Occipital lobe (tissue), 1 donor: ENCODE measurements at regions not wholly inside any gene's neighbourhood (a gene's known extent, or its start where the extent isn't known, plus 50 kb on each side); places are given as distances from the start of the nearest gene placed in this dataset.
A peak's percentile ranks its signal among the peaks of the same experiment; 100 is the strongest.

ENCODE experiments used
- DNase-seq: peaks from one replicate; lab custom pipeline; 2025; lab: John Stamatoyannopoulos, UW

DNA sequence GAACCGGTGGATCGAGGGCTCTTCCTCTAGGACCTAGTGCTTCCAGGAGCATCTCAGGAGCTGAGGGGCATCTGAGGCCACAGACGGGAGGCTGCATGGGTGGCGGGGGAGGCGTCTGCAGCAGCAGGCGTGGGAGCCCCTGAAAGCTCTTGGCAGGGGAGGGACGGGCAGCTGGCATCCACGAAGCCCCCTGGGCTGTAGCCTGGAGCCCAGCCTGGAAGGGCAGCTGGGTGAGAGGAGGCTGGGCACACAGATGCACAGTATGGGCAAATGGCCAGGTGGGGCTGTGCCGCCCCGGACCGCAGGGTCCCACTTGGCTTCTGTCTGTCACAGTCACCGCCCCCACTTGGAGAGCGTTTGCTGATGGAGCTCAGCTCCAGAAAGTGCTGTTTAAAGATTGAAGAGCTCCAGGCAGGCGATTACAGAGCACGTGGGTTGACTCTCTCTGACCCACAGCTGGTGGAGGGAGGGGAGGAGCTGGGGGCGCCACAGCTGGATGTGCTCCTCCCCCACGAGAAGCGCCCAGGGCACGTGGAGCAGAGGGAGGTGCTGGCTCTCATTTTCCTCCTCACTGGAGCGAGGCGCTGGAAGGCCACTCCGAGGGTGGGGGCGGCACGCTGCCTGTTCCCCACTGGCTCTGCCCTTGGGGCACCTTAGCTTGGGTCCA is 155.0 kb upstream of the C14orf180 start:
- peak; percentile 19 for DNase-seq

DNA sequence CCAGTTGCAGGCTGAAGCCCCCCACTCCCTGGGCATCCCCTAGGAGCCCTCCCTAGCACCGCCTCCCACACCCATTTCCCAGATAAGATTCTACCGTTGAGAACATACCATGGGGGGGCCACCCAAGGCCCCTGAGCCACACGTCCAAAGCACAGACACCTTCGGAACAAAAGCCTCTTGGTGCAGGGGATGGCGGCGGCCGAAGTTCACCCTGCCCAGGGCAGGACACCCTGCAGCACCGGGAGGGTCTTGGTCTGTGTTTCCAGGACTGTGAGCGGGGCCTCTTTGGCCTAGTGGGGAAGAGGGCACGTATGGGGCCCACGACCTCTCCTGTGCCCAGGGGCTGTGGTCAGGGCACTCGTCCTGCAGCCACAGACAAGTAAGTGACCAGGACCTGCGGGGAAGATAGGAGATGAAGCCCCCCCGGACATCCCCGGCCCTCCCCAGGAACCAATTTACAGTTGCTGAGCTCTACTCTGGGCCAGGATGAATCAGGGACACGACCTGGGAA is 154.3 kb upstream of the C14orf180 start:
- no peak for DNase-seq

DNA sequence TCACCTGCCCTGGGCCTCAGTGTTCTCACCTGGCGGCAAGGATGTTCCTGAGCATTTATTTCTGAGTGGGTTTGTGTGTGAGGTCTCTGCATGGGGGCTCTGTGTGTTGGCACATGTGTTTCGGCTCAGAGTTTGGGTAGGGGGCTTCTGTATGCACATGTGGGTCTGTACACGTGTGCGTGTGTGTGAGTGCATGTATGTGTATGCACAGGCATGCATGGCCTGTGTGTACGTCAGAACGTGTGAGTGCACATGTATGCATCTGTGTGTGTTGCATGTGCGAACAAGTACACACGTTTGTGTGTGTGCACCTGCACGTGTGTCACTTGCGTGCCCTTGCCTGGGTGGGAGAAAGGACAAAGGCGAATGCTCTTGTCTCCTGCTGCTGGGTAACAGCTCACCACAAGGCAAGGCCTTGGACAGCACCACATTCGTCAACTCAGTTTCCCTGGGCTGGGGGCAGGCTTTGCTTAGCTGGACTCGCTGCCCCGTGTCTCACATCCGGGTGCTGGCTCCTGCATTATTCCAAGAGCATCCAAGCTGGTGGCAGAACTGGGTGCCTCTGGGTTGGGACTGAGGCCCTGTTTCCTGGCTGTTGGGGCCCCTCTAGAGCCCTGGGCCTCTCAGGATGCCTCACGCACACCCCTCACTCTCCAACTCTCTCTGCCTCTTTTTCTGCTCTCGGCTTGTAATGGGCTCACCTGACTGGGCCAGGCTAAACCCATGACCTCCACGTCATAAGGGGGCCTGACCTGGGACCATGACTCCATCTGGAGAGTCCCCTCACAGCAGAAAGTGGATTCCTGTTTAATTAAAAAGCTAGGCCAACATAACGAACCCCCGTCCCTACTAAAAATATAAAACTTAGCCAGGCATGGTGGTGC is 153.6 kb upstream of the C14orf180 start:
- no peak for DNase-seq

DNA sequence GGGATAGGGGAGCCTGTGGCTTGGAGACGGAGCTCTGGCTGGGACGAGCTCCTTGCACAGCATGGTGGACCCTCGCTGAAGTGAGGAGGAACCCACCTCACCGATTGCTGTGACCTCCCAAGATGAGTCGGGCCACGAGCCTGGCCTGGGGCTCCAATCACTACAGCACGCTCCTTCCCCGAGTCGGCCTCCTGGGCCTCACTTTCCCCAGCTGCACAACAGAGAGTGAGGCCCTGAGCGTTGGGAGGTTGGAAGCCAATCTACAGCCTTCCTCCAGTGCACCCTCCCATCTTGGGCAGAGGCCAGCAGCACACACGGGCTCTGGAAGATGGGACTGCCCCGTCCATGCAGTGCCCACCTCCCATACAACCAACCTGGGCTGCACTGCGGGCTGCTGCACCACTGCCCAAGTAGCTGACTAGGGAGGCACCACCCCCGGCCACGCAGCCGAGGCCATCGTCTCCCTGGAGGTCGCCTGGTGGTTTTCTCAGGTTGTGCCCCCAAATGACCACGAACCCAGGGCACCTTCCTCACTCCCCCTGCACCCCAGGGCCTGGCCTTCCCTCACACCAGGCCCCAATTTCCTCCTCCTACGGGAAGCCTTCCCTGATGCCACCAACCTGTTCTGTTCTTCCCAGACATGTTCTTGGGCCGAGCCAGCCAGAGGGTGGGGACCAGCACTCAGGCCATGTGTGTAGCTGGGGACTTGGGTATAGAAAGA is 152.3 kb upstream of the C14orf180 start:
- no peak for DNase-seq

DNA sequence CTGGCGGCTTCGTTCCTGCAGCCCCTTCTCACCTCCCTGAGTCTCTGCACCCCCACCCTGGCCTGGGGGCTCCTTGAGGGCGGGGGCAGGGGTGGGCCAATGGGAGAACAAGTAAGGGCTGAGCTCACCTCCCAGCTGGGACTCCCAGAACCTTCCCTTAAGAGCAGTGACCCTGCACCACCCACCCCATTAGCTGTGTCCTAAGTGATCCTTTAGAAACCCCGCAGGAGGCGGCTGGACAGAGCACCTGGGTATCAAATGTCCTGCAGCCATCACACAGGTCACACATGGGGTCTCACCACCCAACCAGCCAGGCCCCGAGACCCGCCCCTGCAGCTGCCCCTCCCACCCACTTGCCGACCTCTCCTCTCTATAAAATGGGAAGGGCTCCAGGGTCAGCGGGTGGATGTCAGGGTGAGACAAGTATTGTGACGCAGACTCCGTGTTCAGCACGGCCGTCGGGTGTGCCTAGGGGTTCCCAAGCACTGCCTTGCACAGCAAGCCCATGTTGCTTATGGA is 151.2 kb upstream of the C14orf180 start:
- DNase-seq = no peak

DNA sequence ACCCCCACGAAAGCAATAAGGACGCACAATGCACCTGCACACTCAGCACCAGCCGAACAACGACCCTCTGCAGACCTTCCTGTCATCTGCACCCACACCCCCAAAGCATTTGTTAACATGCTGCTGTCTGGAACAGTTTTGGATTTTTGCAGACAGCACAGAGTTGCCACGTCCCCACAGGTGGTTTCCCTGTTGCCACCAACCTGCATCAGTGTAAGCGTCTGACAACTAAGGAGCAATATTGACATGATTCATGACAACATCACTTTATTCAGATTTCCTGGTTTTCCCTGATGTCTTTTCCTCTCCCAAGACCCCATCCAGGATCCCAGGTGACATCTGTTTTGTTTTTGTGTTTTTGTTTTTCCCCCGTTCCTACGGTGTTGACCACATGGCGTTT is 150.7 kb upstream of the C14orf180 start:
- DNase-seq = no peak

DNA sequence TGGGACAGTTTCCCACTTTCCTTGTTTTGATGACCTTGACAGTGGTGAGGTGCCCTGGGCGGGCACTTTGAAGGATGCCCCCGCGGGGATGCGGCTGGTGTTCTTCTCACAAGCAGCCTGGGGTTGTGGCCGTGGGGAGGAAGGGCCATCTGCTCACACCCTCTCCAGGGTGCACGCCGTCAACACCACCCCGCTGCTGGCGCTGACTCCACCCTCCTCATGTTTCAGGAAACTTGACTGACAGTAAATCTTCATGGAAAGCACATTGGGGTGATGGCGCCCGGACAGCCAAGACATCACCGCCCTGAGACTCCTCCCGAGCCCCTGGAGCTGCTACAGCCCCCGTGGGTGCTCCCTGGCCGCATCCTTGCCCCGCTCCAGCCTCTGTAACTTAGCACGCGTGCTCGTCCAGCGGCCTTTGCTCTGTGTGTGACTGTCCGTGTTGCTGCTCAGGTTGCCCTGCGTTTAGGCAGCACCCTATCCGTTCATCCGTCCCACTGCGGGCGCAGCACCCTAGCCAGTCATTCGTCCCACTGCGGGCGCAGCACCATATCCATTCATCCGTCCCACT is 150.2 kb upstream of the C14orf180 start:
- no peak for DNase-seq

DNA sequence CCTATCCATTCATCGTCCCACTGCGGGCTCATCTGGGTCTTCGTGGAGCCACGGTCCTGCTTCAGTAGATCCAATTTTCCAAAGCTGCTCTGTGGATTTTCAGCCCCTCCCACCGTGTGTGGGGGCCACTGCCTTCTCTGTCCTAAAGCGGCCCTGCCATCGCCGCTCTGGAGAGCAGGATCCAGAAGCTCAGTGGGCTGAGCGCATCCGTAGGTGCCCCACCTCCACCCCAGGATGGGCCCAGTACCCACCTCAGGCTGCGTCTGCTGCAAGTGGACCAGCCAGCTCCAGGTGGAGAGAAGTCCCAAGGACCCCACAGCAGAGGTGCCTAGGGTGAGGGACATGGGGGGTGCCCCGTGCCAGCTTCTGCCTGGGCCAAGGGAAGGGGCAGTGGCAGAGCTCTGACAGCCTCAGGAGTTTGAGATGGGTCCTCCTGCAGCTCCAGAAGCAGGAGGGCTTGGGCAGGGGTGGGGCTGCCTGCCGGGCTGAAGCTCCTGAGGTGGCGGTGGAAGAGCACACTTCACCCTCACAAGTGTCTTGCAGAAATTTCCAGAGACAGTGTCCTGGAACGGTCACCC is 148.1 kb upstream of the C14orf180 start:
- DNase-seq = no peak

DNA sequence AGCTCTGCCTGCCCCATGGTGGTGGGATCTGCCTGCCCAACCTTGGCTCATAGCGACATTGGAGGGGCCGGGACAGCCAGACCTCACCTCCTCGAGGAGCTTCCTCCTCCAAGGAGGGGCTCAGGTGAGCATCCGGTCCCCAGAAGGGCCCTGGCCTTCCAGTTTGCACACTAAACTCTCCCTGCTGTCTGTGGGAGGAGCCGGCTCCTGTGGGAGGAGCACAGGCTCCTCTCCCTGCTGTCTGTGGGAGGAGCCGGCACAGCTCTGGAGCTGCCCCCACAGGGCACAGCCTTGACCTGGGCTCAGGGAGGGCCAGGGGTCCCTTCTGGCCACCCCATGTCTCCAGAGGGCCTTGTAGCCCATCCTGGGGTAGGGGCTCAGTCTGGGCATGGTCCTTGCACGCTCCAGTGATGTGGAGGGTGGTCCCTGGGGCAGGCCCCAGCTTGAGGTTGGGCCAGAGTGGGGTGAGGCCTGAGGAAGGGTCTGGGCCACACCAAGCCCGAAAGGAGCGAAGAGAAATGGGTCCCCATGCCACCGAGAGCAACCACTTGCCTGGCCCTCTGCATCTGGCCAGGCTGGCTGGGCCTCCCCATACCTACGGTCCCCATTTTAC is 147.5 kb upstream of the C14orf180 start:
- DNase-seq = no peak

DNA sequence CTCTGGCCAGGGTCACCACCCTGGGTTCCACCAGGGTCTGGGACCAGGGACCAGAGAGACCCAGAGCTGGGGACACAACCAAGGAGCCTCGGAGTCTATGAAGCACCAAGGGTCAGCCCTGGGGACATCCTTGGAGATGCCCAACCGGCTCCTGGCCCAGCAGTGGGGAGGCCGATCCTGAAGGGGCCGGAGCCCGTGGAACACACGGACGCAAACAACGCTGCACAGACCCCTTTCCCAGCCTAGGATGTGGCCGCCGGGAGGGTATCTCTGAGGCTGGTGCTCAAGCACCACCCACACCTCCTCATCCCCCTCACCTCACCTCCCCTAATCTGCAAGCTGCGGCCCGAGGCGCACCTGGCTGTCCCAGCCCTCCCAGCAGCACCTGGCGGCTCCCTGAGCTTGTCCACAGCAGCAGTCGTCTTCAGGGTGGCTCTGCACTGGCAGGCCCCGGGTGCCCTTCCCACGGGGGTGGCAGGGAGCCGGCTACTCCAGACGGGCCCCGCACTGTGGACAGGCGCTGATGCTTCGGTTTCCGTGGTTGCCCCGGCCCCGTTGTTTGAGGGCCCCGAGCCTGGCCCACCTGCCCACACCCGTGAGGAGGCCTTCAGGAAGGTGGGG is 146.8 kb upstream of the C14orf180 start:
- DNase-seq = no peak

DNA sequence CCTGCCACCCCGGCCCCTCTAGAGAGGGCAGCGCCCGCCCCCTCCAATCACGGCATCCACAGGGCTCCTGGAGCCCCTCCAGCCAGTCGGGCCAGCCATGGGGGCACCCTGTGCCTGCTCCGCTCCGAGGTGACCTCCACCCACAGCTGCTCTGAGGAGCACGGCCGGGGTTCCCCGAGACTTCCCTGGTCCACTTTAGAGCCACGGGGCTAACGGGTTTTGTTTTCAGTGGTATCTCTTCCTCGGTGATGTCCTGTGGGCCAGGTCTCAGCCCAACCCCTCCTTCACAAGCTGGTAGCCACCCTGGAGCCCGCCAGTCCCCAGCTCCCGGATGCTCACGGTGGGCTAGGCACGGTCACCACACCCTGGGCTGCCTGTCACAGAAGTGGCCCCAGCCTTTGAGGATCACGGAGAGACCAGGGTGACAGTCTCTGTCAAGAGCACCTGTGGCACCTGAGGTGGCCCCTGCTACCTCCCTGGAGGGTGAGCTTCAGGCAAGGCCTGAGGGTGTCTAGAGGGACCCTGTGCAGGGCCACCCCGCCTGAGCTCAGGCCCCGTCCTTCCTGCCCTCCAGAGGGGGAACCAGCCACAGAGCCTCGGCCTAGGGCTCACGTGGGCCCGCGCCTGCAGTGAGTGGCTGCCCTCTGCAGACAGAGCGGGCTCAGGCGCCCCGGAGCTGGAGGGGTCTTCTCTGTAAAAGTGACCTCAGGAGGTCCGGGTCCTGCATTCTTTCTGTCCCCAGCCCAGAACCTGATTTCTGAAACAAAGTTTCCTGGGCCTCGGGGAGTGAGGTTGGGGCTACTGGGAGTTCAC is 146.0 kb upstream of the C14orf180 start:
- DNase-seq = no peak

DNA sequence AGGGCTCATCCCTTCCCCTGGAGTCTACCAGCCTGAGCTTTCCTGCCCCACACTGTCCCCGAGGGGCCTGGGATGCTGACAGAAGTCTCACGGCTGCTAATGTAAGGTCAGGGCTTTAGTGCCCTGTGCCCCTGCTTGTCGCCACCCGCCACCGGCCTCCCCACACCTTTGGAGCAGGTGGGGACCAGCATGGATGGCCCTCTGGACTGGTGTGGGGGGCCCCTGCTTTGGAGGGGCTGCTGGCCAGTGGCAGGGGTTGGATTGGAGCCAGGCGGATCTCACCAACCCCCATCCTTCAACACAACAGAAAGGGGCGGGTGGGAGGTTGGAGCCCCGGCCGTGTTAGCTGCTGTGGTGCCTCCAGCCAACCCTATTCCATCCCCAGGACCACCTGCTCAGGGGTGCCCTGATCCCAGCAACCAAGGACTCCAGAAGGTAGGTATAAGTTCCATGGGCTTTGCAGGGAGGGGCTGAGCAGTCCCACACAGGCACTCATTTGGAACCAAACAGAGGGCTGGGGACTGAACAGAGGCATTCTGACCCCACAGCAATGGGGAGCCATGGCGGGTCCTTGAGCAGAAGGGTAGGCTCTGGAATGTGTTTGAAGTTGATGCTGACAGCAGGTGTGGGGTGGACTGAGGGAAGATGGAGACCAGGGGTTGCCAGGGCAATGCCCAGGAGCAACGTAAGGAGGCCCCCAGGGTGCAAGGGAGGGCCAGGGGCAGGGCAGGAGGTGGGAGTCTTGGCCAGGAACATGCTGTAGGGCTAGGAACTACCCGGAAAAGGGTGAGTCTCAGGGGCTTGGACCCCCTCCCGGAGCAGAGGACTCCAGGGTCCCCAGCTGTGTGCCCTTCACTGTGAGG is 145.1 kb upstream of the C14orf180 start:
- no peak for DNase-seq

DNA sequence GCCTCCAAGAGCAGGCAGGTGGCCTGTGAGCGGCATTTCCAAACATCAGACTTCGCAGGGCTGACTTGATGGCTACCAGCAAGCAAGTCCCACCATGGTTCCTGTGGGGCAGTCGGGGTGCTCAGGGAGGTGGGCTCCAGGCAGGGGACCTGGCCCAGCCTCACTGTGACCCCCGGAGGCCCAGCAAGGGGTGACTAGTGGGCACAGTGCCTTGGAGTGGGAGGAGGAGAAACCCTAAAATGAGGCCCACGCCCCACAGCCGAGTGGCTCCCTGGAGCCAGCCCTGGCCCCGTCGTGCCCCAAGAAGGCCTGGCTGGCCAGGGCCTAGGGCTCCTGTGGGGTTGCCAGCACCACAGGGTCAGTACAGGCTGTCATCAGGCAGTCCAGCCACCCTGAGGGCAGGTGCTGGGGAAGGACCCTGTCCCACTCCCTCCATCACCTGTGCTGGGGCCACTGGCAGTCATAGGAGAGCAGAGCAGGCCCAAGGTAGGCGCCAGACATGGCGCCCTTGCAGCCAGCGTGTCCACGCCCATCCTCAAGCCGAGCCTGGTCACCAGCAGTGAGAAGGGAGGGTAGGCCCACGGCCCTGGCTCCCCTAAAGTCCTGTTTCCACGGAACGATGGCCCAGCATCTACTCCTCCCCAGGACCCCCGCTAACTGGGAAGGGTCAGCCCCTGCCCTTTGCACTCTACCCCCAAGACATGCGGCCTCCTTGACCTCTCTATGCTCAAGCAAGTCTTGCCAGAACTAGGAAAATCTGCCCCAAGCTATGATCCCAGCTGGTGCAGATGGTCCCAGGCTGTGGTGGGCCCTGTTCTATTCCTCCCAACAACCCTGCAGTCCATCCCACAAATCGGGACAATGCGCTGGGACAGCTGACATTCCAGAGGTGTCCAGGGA is 144.2 kb upstream of the C14orf180 start:
- DNase-seq = no peak

DNA sequence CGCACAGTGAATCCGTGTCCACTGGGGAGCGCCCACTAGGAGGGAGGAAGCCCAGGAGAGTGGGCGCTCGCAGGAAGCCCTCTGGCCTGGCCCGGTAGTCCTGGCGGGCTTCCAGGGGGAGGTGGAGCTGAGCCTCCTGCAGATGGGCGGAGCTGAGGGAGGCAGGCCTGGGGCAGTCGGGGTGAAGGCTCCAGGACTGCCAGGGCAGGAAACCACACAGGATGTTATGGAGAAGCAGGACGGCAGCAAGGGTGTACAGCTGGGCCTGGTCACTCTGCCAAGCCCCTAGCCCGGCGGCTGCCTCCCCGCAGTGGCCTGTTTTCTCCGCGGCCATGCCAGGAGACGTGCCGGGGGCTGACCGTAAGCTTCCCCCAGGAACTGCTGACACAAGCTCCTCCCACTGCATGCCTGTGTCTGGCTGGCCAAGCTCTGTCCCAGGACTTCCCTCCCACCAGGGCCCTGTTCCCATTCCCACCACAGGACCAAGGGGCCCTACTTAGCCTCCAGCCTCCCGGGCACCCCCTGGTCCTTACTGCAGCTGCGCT is 143.4 kb upstream of the C14orf180 start:
- DNase-seq = no peak

DNA sequence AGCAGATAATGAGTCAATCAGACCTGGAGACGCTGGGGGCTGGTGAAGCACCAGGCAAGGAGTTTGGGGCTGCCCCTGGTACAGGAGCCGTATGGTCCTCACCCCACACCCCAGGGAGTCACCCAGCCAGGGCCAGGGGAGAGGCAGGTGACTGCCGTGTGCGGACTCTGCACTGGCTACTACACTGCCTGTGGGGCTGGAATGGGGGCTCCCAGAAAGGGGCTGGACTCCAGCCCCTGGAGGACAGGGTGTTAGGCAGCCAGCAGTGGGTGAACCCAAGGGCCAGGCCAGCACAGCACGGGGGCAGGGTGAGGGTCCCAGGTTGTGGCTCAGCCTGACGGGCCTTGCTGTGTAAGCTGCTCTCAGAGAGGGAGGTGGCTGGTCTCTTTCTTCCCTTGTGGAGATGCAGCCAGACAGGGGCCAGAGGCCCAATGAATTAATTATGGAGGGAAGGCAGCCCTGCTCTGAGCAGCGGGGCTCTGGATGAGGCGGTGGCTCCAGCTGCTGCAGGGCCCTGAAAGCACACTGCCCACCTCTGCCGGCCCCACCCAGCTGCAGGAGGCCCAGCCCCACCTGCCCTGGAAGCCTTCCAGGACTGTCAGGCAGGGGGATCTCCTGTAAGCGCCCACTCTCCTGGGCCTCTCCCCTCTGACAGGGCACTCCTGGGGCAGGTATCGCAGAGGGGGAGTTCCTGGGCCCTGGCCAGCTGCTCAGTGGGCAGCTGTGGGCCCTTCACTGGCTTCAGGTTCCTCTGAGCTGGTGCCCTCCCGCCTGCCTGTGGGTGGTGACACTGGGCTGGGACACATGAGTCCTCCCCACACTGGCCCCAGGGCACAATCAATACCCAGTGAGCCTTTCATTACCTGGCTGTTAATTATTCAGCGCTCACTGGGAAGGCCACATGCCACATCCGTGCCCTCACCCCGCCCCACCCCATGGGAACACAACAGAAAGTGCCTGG is 142.5 kb upstream of the C14orf180 start:
- DNase-seq = no peak

DNA sequence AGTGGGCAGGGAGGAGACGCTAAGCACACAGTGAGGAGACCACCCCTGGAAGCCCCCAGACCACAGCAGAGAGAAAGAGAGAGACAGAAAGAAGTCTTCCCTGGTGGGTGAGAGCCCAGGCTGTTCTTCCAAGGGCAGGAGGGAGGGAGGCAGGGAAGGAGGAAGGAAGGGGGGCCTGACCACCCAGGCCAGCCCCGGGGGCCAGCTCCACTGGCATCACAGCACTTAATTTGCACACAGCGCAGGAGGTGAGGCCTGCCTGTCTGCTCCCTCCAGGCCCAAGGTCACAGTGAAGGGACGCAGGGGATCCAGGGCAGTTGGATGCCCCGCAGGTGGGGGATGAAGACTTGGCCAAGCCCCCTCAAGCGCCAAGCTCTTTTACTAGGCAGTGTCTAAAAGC is 141.9 kb upstream of the C14orf180 start:
- no peak for DNase-seq
